Activated CD8-positive, alpha-beta memory T cell treated with anti-CD3 and anti-CD28 coated beads for 1 hour (primary cell): ENCODE measurements at regions not wholly inside any gene's neighbourhood (a gene's known extent, or its start where the extent isn't known, plus 50 kb on each side); places are given as distances from the start of the nearest gene placed in this dataset.
"Not testable (repeated sequence)": the region's sequence is repeated elsewhere in the genome, so short reads cannot be mapped to it uniquely, and the experiment has no call there.

Source experiments
- DNase-seq, 2 donors: peaks; one replicate each; pipeline ENCODE4 v3.0.0-alpha.2; 2020; ENCODE audit warnings: low read depth in 1 of 2; ENCODE audit errors: extremely low read depth in 1 of 2

DNA sequence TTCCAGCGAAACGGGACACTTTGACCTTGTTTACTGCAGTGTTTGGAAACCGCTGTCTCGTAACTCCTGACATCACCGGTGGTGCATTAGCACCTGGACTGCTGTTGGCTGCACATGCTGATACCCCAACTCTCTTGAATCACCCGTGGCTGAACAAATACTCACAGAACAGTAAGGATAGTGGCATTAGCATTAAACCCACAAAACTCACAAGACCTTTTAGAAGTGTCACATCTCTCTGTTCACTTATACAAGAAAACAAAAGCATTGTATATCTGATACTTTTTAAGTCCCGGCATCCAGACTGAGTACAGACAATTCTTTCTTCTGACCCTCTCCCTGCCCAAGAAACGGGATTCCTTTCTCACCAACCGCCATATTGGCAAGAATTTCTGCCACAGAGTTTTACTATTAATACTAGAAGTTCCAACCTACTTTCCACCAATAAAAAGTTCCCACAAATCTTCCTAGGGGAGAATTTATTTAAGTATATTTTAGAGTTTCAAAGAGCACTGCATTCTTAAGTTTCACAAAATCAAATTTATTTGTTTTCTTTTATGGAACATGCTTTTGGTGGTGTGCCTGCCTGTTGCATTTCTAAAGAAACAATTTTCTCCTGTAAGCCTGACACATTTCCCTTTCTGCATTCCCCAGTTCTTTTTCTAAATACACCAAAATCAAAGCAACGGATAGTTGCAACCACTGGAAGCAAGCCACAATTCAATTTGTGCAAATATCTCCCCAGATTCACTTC, 208.4 kb upstream of the KLF14 start:
- DNase-seq = no peak

DNA sequence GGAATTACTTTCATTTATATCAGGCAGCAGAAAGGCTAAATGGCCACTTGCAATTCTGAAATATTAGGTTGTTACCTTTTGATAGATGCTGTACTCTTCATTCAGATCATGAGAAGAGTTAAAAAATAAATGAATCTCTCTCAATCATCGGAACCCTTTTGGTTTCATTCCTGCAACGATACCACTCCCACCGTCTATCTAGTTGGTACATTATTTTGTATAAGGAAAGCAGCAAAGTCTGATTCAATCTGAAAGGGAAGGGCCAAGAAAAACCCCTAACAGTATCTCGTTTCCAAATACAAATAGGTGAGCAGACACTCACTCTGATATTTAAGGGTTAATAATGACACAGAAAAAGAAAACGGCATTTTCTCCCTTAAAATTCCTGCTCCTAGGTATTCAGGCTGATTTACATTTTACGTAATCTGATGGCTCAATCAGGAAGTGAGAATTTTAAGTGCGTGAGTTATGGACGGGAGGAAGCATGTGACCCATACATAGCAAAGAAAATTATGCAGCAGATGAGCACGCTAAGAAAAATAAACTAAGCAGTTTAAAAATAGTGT, 209.4 kb upstream of the KLF14 start:
- no peak for DNase-seq

DNA sequence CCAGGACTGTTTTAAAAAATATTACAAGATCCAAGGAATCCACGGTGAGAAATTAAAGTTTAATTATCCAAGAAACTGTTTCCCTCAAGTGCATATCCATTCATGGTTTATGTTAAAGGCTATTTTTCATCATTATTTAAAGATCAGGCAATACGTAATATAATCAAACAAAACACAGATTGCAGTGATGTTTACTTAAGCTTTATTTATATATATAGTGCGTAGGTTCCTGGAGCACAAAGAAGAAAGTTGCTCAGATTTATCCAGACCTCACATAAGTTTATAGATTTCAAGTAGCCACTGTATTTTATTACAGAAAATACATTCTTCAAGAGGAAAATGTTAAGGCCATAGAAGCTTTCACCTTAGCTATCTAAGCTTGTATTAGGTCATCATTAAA, 210.0 kb upstream of the KLF14 start:
- no peak for DNase-seq

DNA sequence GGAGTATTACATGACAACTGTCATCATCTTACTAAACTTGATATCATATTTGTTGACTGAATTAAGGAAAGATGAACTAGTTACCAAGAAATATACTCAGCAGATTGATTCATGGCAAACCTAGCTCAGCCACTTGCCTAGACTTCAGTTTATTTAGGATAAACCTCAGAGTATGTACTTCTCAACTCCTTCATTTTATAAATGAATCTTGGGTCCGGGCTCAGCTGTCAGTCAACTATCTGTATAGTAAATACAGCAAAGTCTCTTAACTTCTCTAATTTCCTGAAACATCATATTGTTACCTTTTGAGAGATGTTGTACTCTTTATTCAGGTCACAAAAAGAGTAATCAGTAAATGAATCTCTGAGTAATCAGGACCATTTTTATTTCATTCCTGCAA, 211.0 kb upstream of the KLF14 start:
- no peak for DNase-seq

DNA sequence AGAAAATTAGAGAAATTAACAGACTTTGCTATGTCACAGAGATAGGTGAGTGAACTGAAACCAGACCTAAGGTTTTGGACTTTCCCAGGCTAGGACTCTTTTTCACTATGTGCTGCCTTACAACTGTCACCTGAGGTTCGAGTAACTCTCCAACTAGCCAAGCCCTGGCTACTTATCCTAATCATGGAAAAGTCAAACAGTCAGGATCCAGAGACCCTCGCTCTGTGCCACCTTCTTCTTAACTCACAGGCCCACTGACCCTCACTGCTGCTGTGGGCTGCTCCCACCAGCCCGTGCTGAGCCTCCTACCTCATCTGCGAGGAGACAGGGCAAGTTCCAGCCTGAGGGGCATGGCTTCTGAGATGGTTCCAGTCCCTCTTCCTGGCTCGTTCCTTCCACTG, 211.4 kb upstream of the KLF14 start:
- no peak for DNase-seq

DNA sequence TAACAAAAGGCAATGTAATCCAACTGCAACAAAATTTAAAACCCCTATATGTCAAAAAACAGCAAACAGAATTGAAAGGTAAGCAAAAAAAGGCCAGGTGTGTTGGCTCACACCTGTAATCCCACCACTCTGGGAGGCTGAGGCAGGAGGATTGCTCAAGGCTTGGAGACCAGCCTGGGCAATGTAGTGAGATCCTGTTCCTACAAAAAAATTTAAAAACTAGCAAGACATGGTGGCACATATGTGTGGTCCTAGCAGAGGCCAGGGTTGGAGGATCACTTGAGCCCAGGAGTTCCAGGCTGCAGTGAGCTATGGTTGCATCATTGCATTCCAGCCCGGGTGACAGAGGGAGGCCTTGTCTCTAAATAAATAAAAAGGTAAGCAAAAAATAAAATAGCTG, 212.1 kb upstream of the KLF14 start:
- no peak for DNase-seq

DNA sequence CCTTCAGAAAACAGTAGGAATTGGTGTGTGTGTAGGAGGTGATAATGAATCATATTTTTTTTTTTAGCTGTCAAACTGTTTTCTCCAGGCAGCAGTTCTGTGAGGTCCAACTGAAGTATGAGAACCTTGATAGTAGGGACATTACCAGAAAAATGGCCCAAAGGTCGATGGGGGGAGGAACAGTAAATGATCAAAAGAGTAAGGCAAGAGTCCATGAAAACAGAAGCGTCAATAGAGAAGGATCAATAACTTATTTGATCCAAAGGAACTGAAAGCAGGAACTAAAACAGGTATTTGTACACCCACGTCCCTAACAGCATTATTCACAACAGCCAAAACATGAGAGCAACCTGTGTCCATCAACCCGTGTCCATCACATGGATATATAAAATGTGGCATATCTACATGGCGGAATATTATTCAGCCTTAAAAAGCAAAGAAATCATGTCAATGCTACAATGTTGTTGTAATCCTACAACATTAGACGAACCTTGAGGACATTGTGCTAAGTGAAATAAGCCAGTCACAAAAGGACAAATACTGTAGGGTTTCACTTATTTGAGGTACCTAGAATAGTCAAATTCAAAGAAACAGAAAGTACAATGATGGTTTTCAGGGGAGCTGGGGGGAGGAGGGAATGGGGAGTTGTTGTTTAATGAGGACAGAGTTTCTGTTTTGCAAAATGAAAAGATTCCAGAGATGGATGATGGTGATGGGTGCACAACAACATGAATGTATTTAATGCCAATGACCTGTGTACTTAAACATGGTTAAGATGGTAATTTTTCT, 214.0 kb upstream of the KLF14 start:
- no peak for DNase-seq

DNA sequence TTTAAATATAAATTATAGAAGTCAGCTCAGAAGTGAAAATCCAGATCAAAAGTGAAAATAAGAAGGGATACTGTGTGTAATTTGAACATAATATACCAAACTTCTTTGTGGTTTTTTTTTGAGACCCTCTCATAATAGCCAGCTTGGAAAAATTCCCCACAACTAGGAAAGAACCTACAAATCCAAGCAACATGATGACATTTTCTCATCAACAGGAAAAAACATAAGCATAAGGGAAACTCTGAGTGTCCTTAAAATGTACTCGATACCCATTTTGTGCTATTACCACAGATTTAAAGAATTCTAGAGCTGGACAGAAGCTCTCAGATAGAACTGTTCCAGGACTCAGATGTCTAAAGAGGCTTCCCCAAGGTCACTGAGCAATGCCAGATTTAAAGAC, 214.8 kb upstream of the KLF14 start:
- no peak for DNase-seq

DNA sequence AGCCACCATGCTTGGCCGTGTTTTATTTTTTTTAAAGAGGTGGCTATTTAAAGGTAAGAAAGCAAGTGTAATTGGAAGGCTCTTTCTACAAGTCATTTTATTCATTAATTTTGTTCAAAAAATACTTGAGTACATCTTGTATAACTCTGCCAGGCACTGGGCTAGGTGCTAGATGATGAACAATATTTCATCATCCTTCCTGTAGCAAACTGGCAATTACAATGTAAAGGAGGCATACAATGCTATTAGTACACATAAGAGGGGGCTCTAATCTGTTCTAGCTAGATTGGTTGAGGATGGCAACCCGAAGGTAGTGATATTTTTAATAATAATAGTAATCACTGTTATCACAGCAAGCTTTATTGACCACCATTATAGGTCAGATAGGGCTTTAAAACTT, 215.5 kb upstream of the KLF14 start:
- DNase-seq = no peak

DNA sequence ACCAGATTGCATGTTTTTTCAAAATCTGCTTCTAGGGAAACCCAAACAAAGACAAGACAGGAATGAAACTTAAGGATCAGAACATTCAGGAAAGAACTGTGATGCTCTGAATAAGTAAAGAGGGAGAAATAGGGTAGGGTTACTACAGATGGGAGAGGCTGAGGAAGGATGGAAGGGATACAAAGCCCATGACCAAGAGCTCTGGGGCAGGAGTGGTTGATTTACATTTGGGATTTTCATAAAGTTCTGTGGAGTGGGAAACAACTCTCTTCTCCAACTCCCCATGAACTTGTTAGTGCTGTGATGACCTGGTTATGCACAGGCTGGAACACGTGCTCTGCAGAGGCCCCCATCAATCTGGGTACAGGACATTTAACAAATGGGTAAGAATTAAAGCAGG, 216.0 kb upstream of the KLF14 start:
- DNase-seq = no peak

DNA sequence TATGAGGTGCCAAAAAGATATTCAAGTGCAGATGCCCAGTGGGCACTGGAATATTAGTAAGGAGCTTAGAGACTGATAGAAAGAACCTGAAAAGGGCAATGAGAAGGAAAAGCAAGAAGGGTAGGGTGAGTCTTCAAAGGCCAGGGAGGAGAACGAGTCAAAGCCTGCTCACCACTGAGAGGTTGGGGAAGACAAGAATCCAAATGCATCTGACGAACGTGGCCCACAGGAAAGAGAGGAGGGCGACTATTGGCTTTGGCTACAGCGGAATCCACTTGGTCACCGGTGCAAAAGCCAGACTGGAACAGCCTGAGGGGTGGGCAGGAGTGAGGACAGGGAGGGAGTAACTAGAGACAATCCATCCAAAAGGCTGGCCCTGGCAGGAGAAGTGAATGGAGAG, 216.7 kb upstream of the KLF14 start:
- no peak for DNase-seq

DNA sequence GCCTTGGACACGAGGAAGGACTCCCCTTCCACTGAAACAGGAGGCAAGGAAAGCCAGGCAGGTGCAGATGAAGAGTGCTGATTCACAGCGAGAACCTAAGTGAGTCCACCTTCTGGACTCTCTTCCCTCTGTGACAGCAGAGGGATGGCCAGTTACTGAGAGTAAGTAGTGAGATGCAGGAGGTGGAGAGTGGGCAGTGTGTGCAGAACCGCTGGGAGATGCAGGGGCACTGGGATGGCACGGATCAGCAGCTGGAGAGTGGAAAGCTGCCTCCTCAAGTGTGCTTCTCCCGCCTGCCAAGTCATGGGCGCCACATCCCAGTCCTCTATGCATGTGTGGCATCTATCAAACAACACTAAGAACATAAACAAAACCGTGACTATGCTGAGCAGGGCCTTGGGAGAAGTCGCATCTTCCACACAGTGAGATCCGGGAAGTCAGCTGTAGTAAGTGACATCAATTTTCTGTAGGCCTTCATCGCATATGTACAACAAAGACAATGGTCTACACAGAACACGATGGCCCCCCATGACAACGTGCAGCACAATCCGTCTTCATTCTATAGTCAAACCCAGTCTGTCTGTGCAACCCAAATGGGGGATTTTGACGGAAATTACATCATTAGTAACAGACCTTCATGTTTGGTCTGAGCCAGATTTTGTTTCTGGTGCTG, 217.4 kb upstream of the KLF14 start:
- DNase-seq = no peak

DNA sequence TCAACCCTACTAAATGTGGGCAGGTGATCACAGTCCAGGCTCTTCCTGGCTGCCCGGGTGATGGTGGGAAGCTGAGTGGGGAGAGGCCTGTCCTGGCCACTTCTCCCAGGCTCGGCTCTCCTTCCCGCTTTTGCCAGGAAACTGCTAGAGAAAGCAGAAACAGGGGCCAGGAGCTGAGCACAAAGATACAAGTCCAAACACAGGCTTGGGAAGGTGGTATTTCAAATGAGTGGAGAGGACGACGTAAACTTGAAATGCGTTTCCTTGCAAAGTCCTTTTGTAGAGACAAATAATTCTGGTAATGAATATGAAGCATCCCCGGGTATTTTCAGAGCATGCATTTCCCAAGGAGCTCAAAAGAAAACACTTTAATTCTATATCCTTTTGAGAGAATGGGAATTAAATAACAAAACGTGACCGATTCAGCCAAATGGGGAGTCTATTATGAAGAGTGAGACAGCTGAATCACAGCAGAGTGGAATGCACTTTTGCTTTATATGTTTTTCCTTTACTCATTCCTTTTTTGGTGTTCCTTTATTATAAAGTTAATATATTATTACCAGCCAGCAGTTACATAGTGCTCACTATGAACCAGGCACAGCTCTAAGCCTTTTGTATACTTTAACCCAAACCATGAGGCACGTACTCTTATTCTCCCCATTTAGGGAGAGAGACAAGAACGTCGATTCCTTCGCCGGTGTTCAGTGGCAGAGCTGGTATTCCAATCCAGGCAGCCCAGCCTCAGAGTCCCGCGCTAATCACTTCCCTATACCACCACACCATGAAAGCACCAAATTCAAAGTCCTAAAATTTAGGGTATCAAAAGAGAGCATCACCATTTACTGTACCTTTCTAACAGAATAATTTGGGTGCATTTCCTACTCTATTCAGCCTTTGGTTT, 218.2 kb upstream of the KLF14 start:
- DNase-seq = no peak

DNA sequence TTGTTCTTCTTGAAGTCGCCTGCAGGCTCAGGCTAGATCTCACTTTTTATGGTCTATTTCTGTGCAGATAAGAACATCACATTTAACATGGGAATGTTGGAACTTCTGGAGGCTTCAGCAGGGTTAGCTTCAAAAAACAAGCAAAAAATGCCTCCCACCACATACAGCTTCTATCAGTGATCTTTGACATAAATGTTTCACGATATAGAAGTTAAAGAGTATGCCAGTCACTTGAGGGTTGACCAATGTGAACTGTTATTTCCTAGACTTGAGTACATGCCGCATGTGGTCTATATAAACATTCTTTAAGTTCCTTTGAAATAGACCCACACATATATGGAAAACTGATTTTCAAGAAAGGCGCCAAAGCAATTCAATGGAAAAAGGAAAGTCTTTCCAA, 219.2 kb upstream of the KLF14 start:
- DNase-seq = no peak

DNA sequence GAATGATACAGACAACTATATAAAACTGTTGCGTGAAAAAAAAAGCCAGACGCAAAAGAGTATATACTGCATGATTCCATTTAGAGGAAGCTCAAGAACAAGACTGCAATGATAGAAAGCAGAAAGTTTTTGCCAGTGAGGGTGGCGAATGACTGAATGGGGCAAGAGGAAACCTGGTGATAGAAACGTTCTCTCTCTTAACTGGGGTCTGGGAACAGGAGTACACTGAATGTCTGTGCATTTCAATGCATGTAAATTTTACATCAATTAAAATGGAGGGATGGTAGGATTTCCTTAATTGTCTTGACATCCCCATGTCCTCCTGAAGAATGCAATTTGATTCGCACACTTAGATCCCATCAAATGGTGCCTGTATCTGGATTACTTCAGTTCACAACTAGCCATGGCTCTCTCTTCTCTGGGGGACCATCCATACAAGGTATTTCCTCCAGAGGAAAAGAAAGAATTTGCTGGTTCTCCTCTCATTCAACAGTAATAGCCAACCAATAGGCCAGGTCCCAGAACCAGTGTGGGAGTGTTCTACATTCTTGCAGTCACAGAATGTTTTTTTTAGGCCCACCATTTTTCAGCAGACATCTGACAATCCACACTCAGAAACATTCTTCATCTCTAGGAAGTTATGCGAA, 221.0 kb upstream of the KLF14 start:
- no peak for DNase-seq

DNA sequence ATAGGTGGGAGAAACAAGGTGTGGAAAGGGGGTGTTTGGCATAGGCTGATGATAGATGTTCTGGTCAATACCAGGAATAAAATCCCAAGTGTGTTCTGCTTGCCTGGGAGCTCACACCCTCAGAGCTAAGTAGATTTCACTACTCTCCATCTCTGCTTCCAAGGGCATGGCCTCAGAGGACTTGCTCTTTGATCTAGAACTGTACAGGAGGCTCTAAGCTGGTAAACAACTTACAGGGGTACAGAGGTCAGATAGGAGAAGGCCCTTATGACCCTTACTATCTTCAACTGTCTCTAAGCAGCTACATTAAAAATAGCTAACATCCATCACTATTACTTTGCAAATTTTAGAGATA, 221.5 kb upstream of the KLF14 start:
- no peak for DNase-seq

DNA sequence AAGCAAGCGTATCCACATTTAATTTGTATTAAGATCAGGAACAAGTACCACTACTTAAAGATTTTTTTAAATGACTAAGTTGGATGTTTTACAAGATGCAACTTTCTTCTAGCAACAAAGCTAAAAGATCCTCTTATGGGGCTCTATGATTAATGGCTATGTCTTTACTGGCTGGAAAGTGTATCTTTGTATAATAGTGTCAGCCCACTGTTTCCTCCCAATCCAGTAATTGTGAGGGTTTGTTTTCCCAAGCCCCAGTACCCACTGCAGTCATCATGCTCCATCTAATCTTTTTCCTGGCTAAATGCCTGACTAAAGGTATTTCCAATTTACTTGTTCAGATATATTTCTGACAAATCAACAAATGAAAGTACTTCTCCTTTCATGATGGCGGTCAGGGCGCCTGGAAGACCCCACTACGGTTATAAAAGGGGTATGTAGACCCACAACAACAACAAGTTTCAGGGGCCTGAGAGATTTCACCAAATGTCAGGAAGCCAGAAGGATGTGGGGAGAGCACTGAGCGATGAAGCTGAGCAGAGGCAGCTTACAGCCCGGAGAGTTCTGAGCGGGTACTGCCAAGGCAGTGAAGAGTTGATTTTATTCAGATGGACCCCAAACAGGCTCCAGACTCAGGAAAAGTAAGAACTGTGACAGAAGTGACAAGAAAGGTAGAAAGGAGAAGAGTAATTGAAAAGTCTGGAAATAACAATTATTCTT, 222.6 kb upstream of the KLF14 start:
- DNase-seq = no peak

DNA sequence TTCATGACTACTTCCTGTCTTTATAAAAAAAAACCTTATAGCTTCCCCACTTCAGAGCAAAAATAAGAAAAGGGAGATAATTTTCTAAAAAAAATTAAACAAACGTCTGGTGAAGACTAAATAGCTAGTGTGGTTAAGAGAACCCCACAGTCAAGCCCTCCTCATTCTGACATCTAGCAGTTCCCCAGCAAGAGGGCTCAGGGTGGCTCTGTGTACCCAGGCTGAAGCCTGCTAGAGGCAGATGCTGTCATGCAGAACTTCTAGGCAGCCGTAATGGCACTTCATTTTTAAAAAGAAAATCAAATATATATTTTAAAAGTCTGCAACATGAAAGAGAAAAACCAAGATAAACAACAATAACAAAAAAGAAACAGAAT, 223.1 kb upstream of the KLF14 start:
- no peak for DNase-seq

DNA sequence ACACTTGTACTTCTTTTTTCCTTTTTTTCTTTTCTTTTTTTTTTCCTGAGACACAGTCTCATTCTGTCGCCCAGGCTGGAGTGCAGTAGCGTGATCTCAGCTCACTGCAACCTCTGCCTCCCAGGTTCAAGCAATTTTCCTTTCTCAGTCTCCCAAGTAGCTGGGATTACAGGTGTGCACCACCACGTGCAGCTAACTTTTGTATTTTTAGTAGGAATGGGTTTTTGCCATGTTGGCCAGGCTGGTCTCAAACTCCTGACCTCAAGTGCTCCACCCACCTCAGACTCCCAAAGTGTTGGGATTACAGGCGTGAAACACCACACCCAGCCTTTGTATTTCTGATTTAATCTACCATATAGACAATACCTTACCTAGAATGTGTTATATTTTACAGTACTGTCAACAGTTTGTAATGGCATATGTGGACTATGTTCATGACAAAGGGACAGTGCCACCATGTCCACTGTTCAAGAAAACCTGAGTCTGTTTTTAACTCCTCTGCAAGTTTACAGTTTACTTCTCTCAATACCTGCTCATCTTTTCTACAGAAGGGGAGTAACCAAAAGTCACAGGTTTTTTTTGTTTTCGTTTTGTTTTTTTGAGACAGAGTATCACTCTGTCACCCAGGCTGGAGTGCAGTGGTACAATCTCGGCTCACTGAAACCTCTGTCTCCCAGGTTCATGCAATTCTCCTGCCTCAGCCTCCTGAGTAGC, 223.9 kb upstream of the KLF14 start:
- not testable (repeated sequence) for DNase-seq
